HCT116 (cell line): ENCODE measurements at regions not wholly inside any gene's neighbourhood (a gene's known extent, or its start where the extent isn't known, plus 50 kb on each side); places are given as distances from the start of the nearest gene placed in this dataset.

ENCODE experiments used
- ATAC-seq: fragments of 200-7000 bp; cut with Tn5 transposase; 2 replicates; pipeline ENCODE4 v1.9.1; 2020; ENCODE audit warnings: mild to moderate bottlenecking, moderate library complexity
- BruUV-seq: library from RNA; stranded (reverse); fragments of 400-500 nt; replicated peaks from 2 replicates; lab custom pipeline; 2021; lab: Mats Ljungman, UMichigan
- CTCF ChIA-PET: fragments of 300-600 bp; sonication (Branson Sonifier 250); formaldehyde crosslinking; loops from one replicate; lab custom pipeline; 2021; ENCODE audit warnings: antibody characterized with exemption; lab: Charles Lee
- POLR2A ChIA-PET: fragments of 300-600, 350-600 bp; sonication (Branson Sonifier 250); formaldehyde crosslinking; loops from one replicate; lab custom pipeline; 2021; ENCODE audit warnings: antibody characterized with exemption; lab: Charles Lee
- RAD21 ChIA-PET, 2 experiments: fragments of 300-600 bp; sonication (Branson Sonifier 250); formaldehyde crosslinking; loops; one replicate each; lab custom pipeline; 2023; ENCODE audit warnings: low total read pairs in 2 of 2; ENCODE audit not compliant: uncharacterized antibody in 2 of 2, unreplicated experiment in 2 of 2, low non-redundant PET in 1 of 2; lab: Charles Lee
- DNase-seq: peaks from one replicate; pipeline ENCODE4 v3.0.0-alpha.2; 2010; ENCODE audit warnings: low read depth, low spot score
- H2AFZ ChIP-seq: fragments of 200-600 bp; shearing (Covaris generic), sonication (generic); 2 replicates; pipeline ENCODE4 v1.6.1; 2017; ENCODE audit warnings: low read depth, mixed run types, mixed read lengths, antibody characterized with exemption, low read length; ENCODE audit not compliant: poor library complexity, severe bottlenecking
- H3K27ac ChIP-seq: 2 replicates; pipeline ENCODE4 v1.5.1; 2012; ENCODE audit warnings: low read depth, low read length
- H3K27me3 ChIP-seq: fragments of 200-600 bp; sonication (generic); 2 replicates; pipeline ENCODE4 v1.6.1; 2016; ENCODE audit warnings: mixed run types, low read length, mixed read lengths; ENCODE audit not compliant: insufficient read depth
- H3K36me3 ChIP-seq, 2 experiments: fragments of 200-500 bp in 1 of 2; fragments of 200-600 bp in 1 of 2; sonication (Bioruptor generic) in 1 of 2; sonication (generic) in 1 of 2; 2 replicates each; pipeline versions ENCODE4 v1.5.1 to v1.6.1; 2014 to 2016; ENCODE audit warnings: low read length in 2 of 2, inconsistent platforms in 1 of 2, mixed read lengths in 1 of 2, mixed run types in 1 of 2; ENCODE audit not compliant: insufficient read depth in 2 of 2, control insufficient read depth in 1 of 2
- H3K4me1 ChIP-seq, 2 experiments: fragments of 200-600 bp in 1 of 2; sonication (generic) in 1 of 2; 2 replicates each; pipeline versions ENCODE4 v1.5.1 to v1.6.1; 2012 to 2017; ENCODE audit warnings: low read length in 2 of 2, inconsistent platforms in 1 of 2, mild to moderate bottlenecking in 1 of 2, mixed read lengths in 1 of 2, mixed run types in 1 of 2, moderate library complexity in 1 of 2; ENCODE audit not compliant: insufficient read depth in 2 of 2, control insufficient read depth in 1 of 2
- H3K4me2 ChIP-seq: fragments of 200-600 bp; sonication (generic); 2 replicates; pipeline ENCODE4 v1.6.1; 2017; ENCODE audit warnings: mixed run types, low read length, mixed read lengths
- H3K4me3 ChIP-seq, 2 experiments: fragments of 200-600 bp in 1 of 2; sonication (generic) in 1 of 2; replicated peaks in 1 of 2; 2 replicates each; pipeline ENCODE4 v1.5.1; 2011 to 2016; ENCODE audit warnings: low read length in 2 of 2, control low read depth in 1 of 2, low read depth in 1 of 2, mild to moderate bottlenecking in 1 of 2, mixed read lengths in 1 of 2, mixed run types in 1 of 2
- H3K79me2 ChIP-seq: fragments of 200-600 bp; sonication (generic); 2 replicates; pipeline ENCODE4 v1.6.1; 2017; ENCODE audit warnings: mild to moderate bottlenecking, mixed run types, low read length, moderate library complexity, mixed read lengths; ENCODE audit not compliant: insufficient read depth
- H3K9ac ChIP-seq: fragments of 200-600 bp; sonication (generic); 2 replicates; pipeline ENCODE4 v1.6.1; 2016; ENCODE audit warnings: low read length, mixed read lengths
- H3K9me2 ChIP-seq: fragments of 200-600 bp; sonication (generic), shearing (Covaris generic); 2 replicates; pipeline ENCODE4 v1.6.1; 2017; ENCODE audit warnings: mixed run types, mild to moderate bottlenecking, moderate library complexity; ENCODE audit not compliant: insufficient read depth
- H3K9me3 ChIP-seq, 2 experiments: fragments of 200-500 bp in 1 of 2; fragments of 200-600 bp in 1 of 2; sonication (Bioruptor generic) in 1 of 2; sonication (generic) in 1 of 2; 2 replicates each; pipeline ENCODE4 v1.6.1; 2014 to 2017; ENCODE audit warnings: low read length in 2 of 2, mixed read lengths in 2 of 2, inconsistent platforms in 1 of 2, low read depth in 1 of 2, mild to moderate bottlenecking in 1 of 2, mixed run types in 1 of 2, moderate library complexity in 1 of 2; ENCODE audit not compliant: control insufficient read depth in 1 of 2, insufficient read depth in 1 of 2
- H4K20me1 ChIP-seq: fragments of 200-600 bp; sonication (generic), shearing (Covaris generic); 2 replicates; pipeline ENCODE4 v1.6.1; 2017; ENCODE audit warnings: mixed run types, mild to moderate bottlenecking, moderate library complexity; ENCODE audit not compliant: insufficient read depth
- ATF3 ChIP-seq: IDR thresholded peaks from 2 replicates; pipeline ENCODE4 v1.6.1; 2012
- ELF1 ChIP-seq: IDR thresholded peaks from 2 replicates; pipeline ENCODE4 v1.6.1; 2012; ENCODE audit warnings: low read depth, borderline replicate concordance
- EZH2 ChIP-seq: fragments of 200-600 bp; sonication (generic); IDR thresholded peaks from 2 replicates; pipeline ENCODE4 v1.6.1; 2017; ENCODE audit warnings: antibody characterized with exemption, mixed run types
- EZH2phosphoT487 ChIP-seq: fragments of 200-600 bp; IDR thresholded peaks from 2 replicates; pipeline ENCODE4 v1.6.1; 2018; ENCODE audit warnings: antibody characterized with exemption, borderline replicate concordance
- FOSL1 ChIP-seq: IDR thresholded peaks from 2 replicates; pipeline ENCODE4 v1.6.1; 2012; ENCODE audit warnings: low read depth
- JUND ChIP-seq: IDR thresholded peaks from 2 replicates; pipeline ENCODE4 v1.6.1; 2012
- POLR2AphosphoS5 ChIP-seq: IDR thresholded peaks from 2 replicates; pipeline ENCODE4 v1.6.1; 2011; ENCODE audit warnings: mild to moderate bottlenecking, low read depth, low read length, moderate library complexity
- SP1 ChIP-seq: IDR thresholded peaks from 2 replicates; pipeline ENCODE4 v1.6.1; 2012; ENCODE audit warnings: low read depth
- SRF ChIP-seq: IDR thresholded peaks from 2 replicates; pipeline ENCODE4 v1.6.1; 2012; ENCODE audit warnings: low read depth
- TCF7L2 ChIP-seq: IDR thresholded peaks from 2 replicates; pipeline ENCODE4 v1.7.0; 2011; ENCODE audit warnings: borderline replicate concordance, inconsistent platforms; ENCODE audit not compliant: insufficient read depth, insufficient read length; ENCODE audit errors: extremely low read depth
- YY1 ChIP-seq: IDR thresholded peaks from 2 replicates; pipeline ENCODE4 v1.6.1; 2011; ENCODE audit warnings: low read length, low read depth, moderate library complexity, mild to moderate bottlenecking; ENCODE audit not compliant: insufficient replicate concordance; ENCODE audit errors: extremely low read depth
- ZBTB33 ChIP-seq: IDR thresholded peaks from 2 replicates; pipeline ENCODE4 v1.6.1; 2011; ENCODE audit warnings: mild to moderate bottlenecking, low read length, moderate library complexity; ENCODE audit not compliant: insufficient replicate concordance; ENCODE audit errors: extremely low read depth
- ZNF274 ChIP-seq: fragments of 200-500 bp; sonication (Bioruptor generic); IDR thresholded peaks from 2 replicates; pipeline ENCODE4 v1.6.1; 2014; ENCODE audit warnings: mild to moderate bottlenecking, low read depth, low read length, inconsistent platforms
- intact Hi-C: fragments of 100-400 bp; cut with micrococcal nuclease; formaldehyde crosslinking; loops from 2 replicates; pipeline ENCODE4 v1.10.0; 2022

DNA sequence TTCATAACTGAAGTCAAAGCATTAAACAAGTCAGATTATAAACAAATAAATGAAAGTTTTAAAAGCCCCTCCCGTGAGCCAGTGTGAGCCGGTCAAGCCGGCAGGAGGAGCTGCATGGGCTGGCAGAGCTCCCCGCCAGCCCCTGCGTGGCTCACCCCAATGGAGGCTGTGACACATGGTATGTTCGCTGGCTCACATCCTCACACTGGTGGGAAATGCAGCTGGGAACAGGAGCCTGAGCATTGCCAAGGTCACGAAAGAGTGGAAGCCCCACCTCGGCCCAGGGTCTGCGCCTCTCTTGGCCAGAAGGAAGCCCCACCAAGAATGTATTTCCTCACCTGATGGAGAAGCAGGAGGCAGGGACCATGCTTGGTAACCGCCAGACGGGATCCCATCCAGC, 261.7 kb upstream of the TCERG1L start:
- intact Hi-C loops = no loop called here
- H3K9me3 ChIP-seq = no peaks in the 10 kb centered on the region
- CTCF ChIA-PET = no interaction called here

More for the DNA sequence above, 261.7 kb upstream of the TCERG1L start:
- Histone ChIP-seq H3K4me3 (no peak overlapping the region), H3K27ac (no peak overlapping the region), H2AFZ (no peak overlapping the region), H3K4me1 (no peaks in the 10 kb centered on the region), H3K27me3 (no peaks in the 10 kb centered on the region; the same call in 1 of the 2 replicates), H3K36me3 (no peaks in the 10 kb centered on the region), H3K9ac (no peak overlapping the region), H3K9me2 (no peaks in the 10 kb centered on the region), H4K20me1 (no peaks in the 10 kb centered on the region), H3K4me2 (no peak overlapping the region), H3K79me2 (no peaks in the 10 kb centered on the region)
- ATAC-seq = no peak
- no TSS peak for BruUV-seq
- ChIA-PET POLR2A (no interaction called here), RAD21 (no interaction called here)
- no peak for TF ChIP-seq YY1
- no peak for TF ChIP-seq JUND
- no peak for TF ChIP-seq ELF1
- TF ChIP-seq EZH2phosphoT487 = no peak
- no peak for TF ChIP-seq SP1
- TF ChIP-seq SRF = no peak
- TF ChIP-seq EZH2 = no peak
- TF ChIP-seq FOSL1 = no peak
- TF ChIP-seq ZNF274 = no peak
- TF ChIP-seq TCF7L2 = no peak
- no peak for TF ChIP-seq ZBTB33
- TF ChIP-seq POLR2AphosphoS5 = no peak
- no peak for TF ChIP-seq ATF3
- DNase-seq = no peak
